HL-60 (cell line): ENCODE measurements at regions not wholly inside any gene's neighbourhood (a gene's known extent, or its start where the extent isn't known, plus 50 kb on each side); places are given as distances from the start of the nearest gene placed in this dataset.
"Not testable (repeated sequence)": the region's sequence is repeated elsewhere in the genome, so short reads cannot be mapped to it uniquely, and the experiment has no call there.

Experiments used
- DNase-seq, 2 experiments: peaks; one replicate each; pipeline ENCODE4 v3.0.0-alpha.2; 2010 to 2020; ENCODE audit warnings: low read depth in 1 of 2, low spot score in 1 of 2
- H3K27ac ChIP-seq: fragments of 250-450 bp; sonication (Bioruptor Pico); replicated peaks from 2 replicates; pipeline ENCODE4 v1.5.1; 2020; ENCODE audit warnings: mild to moderate bottlenecking, moderate library complexity
- H3K27me3 ChIP-seq: fragments of 250-450 bp; sonication (Bioruptor Pico); 2 replicates; pipeline ENCODE4 v1.5.1; 2021; ENCODE audit warnings: mild to moderate bottlenecking, moderate library complexity; ENCODE audit not compliant: insufficient read depth, poor library complexity, severe bottlenecking
- H3K4me3 ChIP-seq: replicated peaks from 2 replicates; pipeline ENCODE4 v1.5.1; 2011; ENCODE audit warnings: mild to moderate bottlenecking, control low read depth, low read length; ENCODE audit not compliant: insufficient read depth
- GABPA ChIP-seq: IDR thresholded peaks from 2 replicates; pipeline ENCODE4 v1.6.1; 2012; ENCODE audit warnings: low read depth
- POLR2AphosphoS5 ChIP-seq: IDR thresholded peaks from 2 replicates; pipeline ENCODE4 v1.6.1; 2012; ENCODE audit warnings: low read depth
- SPI1 ChIP-seq: IDR thresholded peaks from 2 replicates; pipeline ENCODE4 v1.6.1; 2012; ENCODE audit warnings: low read depth, mild to moderate bottlenecking, borderline replicate concordance
- TF ChIP-seq, protein P1 (sequence below): IDR thresholded peaks from one replicate; pipeline ENCODE4 v1.5.1; 2011; ENCODE audit warnings: low read length, control low read depth, inconsistent platforms; ENCODE audit not compliant: insufficient read depth
- TF ChIP-seq, protein P2 (sequence below): IDR thresholded peaks from 2 replicates; pipeline ENCODE4 v1.6.1; 2012; ENCODE audit warnings: low read depth; ENCODE audit not compliant: insufficient replicate concordance

DNA sequence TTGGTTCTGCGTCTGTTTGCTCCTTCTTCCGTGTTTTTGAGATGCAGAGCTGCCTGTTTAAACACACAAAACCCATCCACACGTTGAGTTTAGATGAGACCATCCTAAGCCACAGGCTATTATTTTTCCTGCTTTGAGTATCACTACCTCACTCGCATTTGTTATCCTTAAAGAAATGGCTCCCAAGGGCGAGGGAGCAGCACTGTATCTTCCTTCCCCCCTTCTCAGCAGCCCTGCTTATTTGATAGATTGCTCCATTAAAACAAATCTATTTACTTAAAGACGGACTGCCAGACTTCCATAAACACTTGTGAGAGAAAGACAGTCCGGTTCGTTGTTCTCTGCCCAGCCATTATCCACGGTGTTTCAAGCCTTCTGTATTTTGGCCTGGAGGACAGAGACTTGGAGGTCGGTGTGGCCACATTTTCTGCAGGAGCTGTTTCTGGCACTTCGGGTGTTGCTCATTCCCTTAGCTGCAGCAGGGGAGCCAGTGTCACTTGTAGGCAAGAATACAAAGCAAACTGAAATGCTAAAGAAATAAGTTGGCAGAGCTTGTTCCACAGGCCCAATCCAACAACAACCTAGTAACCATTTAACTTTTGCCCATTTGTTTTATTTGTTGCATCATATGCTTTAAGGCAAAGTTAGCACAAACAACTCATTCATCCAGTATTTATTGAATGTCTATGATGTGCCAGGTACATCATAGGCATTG is 275.4 kb downstream of the TTC6 start:
- no peak overlapping the region for H3K4me3 ChIP-seq
- no peak overlapping the region for H3K27ac ChIP-seq
- H3K27me3 ChIP-seq: no peaks in the 10 kb centered on the region
- DNase-seq: no peak
- no peak for TF ChIP-seq SPI1
- TF ChIP-seq POLR2AphosphoS5: no peak
- no peak for TF ChIP-seq GABPA
- TF ChIP-seq, protein P1, sequence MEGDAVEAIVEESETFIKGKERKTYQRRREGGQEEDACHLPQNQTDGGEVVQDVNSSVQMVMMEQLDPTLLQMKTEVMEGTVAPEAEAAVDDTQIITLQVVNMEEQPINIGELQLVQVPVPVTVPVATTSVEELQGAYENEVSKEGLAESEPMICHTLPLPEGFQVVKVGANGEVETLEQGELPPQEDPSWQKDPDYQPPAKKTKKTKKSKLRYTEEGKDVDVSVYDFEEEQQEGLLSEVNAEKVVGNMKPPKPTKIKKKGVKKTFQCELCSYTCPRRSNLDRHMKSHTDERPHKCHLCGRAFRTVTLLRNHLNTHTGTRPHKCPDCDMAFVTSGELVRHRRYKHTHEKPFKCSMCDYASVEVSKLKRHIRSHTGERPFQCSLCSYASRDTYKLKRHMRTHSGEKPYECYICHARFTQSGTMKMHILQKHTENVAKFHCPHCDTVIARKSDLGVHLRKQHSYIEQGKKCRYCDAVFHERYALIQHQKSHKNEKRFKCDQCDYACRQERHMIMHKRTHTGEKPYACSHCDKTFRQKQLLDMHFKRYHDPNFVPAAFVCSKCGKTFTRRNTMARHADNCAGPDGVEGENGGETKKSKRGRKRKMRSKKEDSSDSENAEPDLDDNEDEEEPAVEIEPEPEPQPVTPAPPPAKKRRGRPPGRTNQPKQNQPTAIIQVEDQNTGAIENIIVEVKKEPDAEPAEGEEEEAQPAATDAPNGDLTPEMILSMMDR: no peak
- TF ChIP-seq, protein P2, sequence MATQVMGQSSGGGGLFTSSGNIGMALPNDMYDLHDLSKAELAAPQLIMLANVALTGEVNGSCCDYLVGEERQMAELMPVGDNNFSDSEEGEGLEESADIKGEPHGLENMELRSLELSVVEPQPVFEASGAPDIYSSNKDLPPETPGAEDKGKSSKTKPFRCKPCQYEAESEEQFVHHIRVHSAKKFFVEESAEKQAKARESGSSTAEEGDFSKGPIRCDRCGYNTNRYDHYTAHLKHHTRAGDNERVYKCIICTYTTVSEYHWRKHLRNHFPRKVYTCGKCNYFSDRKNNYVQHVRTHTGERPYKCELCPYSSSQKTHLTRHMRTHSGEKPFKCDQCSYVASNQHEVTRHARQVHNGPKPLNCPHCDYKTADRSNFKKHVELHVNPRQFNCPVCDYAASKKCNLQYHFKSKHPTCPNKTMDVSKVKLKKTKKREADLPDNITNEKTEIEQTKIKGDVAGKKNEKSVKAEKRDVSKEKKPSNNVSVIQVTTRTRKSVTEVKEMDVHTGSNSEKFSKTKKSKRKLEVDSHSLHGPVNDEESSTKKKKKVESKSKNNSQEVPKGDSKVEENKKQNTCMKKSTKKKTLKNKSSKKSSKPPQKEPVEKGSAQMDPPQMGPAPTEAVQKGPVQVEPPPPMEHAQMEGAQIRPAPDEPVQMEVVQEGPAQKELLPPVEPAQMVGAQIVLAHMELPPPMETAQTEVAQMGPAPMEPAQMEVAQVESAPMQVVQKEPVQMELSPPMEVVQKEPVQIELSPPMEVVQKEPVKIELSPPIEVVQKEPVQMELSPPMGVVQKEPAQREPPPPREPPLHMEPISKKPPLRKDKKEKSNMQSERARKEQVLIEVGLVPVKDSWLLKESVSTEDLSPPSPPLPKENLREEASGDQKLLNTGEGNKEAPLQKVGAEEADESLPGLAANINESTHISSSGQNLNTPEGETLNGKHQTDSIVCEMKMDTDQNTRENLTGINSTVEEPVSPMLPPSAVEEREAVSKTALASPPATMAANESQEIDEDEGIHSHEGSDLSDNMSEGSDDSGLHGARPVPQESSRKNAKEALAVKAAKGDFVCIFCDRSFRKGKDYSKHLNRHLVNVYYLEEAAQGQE: no peak

DNA sequence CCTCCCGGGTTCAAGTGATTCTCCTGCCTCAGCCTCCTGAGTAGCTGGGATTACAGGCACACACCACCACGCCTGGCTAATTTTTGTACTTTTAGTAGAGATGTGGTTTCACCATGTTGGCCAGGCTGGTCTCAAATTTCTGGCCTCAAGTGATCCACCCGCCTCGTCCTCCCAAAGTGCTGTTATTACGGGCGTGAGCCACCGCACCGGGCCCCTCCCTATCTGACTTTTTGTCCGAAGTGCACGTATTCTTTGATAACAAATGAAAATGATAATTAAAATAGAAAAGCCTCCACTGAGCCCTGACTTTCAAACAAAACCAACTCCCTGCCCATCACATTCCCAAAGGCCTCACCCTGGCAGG is 278.6 kb downstream of the TTC6 start:
- H3K27ac ChIP-seq, DNase-seq, H3K4me3 ChIP-seq, H3K27me3 ChIP-seq: not testable (repeated sequence)

DNA sequence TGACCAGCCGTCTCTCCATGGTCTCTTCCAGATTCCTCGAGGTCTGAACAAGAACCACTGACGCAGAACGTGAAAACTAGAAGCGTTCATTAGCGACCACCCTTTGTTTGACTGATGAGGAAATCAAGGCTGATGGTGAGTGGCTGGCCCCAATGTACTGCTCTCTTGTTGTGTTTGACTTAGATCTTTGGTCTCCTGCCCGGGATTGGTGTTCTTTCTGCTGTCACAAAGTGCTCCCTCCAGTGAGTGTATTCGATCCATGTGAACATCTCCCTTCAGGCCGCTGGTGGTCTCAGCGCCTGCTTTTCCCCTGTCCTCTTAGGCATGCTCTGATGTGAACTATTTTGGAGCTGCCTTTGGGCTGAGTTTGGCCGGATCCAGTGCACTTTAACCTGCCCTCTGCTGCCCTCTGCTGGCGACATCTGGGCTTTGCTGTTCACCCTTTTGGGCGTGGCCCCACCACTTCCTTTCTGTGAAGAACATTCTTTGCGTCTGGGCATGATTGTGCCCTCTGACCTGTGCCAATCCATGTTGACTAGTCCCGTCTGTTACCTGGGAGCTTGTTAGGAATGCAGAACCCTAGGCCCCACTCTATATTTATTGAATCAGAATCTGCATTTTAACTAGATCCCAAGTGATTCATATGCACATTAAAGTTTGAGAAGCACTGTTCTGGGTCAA is 279.1 kb downstream of the TTC6 start:
- Histone ChIP-seq H3K27me3 (no peaks in the 10 kb centered on the region), H3K27ac (no peak overlapping the region), H3K4me3 (no peak overlapping the region)
- DNase-seq: peak; percentile 37 to 68
- TF ChIP-seq GABPA (no peak), SPI1 (peak; percentile 77), POLR2AphosphoS5 (no peak)
- TF ChIP-seq, protein P1: peak; percentile 66

DNA sequence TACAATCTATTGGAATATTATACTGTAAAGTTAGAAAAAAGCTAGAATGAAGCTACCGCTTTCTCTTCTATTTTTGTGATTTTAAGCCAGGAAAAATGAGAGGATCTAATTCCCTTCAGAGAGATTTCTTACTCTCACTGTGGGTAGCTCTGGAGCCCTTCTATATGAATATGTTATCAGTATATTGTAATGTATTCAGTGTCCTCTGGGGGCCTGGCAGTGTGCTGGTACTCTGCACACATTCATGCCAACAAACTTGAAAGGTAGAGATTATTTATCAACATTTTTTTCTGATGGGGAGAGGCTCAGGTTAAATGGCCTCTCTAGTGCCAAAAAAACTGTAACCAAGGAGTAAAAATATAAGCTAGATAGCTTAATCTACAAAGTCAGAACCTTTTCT is 292.8 kb downstream of the TTC6 start:
- no peaks in the 10 kb centered on the region for H3K27me3 ChIP-seq
- no peak overlapping the region for H3K4me3 ChIP-seq
- no peak overlapping the region for H3K27ac ChIP-seq
- no peak for DNase-seq
- TF ChIP-seq, protein P2: no peak
- no peak for TF ChIP-seq GABPA
- TF ChIP-seq SPI1: no peak
- TF ChIP-seq, protein P1: no peak
- no peak for TF ChIP-seq POLR2AphosphoS5
